ENCODE measurements at regions not wholly inside any gene's neighbourhood (a gene's known extent, or its start where the extent isn't known, plus 50 kb on each side); places are given as distances from the start of the nearest gene placed in this dataset.
"Not testable (repeated sequence)": the region's sequence is repeated elsewhere in the genome, so short reads cannot be mapped to it uniquely, and the experiment has no call there.

DNA sequence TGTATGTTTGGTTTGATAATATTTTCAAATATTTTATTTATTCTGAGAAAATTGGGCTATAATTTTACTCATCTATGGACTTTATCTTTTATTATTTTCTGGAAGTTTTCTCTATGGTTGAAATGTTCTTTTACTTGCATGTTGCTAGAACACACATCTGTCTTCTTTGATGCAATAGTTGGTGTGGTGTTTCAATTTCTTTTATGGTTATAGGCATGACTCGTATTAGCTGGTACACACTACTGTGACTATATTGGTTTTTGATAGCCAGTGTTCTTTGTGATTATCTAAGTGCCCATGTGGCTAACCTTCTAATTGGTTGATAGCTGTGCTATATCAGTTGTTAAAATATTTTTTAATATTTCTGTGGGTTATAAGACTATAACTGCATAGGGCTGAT lies 1343.3 kb upstream of the GJE1 start:
- Histone ChIP-seq H3K36me3 (ENCODE audit: insufficient read depth, low read length, poor library complexity, severe bottlenecking) (no peaks in the 10 kb centered on the region), H3K27me3 (replicated peaks; ENCODE audit: insufficient read depth, low read depth, low read length, poor library complexity) (no peaks in the 10 kb centered on the region), H3K4me3 (ENCODE audit: low read depth, low read length, poor library complexity, severe bottlenecking) (no peak overlapping the region), H3K27ac (ENCODE audit: low read depth, low read length, poor library complexity, severe bottlenecking) (no peak overlapping the region), H3K4me1 (ENCODE audit: insufficient read depth, low read length, poor library complexity, severe bottlenecking) (no peaks in the 10 kb centered on the region), H3K9me3 (ENCODE audit: low read depth, low read length, poor library complexity, severe bottlenecking) (no peaks in the 10 kb centered on the region)
- no peak for TF ChIP-seq EZH2 (IDR thresholded peaks at IDR 0.05; ENCODE audit: borderline replicate concordance, low read depth, low read length, poor library complexity, severe bottlenecking)
- TF ChIP-seq, protein P1, sequence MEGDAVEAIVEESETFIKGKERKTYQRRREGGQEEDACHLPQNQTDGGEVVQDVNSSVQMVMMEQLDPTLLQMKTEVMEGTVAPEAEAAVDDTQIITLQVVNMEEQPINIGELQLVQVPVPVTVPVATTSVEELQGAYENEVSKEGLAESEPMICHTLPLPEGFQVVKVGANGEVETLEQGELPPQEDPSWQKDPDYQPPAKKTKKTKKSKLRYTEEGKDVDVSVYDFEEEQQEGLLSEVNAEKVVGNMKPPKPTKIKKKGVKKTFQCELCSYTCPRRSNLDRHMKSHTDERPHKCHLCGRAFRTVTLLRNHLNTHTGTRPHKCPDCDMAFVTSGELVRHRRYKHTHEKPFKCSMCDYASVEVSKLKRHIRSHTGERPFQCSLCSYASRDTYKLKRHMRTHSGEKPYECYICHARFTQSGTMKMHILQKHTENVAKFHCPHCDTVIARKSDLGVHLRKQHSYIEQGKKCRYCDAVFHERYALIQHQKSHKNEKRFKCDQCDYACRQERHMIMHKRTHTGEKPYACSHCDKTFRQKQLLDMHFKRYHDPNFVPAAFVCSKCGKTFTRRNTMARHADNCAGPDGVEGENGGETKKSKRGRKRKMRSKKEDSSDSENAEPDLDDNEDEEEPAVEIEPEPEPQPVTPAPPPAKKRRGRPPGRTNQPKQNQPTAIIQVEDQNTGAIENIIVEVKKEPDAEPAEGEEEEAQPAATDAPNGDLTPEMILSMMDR (conservative IDR thresholded peaks at IDR 0.05; ENCODE audit: low read depth, low read length), result no peak
- CTCF ChIA-PET, result no interaction called here
- DNase-seq (ENCODE audit: low spot score), result no peak
- POLR2A ChIA-PET (ENCODE audit: low non-redundant PET), result no interaction called here
- no TSS peak for BruUV-seq (replicated peaks)
- intact Hi-C loops (cut with micrococcal nuclease; ENCODE audit: unreplicated experiment), result no loop called here

DNA sequence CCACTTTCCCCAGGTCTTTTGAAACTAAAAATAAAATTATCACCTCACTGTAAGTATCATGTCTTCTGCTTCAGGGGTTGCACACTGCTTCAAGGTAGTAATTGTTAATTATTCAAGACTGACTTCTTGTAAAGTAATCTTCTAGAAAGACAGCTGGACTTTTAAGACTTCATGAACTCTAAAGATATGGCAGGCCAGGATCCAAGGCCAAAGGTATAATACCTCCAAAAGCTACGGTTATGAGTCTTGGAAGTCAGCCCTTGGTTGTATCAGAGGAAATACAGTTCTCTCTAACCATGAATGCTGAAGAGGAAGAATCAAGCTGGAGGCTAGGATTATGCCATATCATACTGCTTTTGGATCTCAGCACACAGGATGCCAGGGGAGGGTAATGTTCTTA lies 1346.8 kb upstream of the GJE1 start:
- H3K4me1 ChIP-seq (ENCODE audit: insufficient read depth, low read length, poor library complexity, severe bottlenecking), result no peaks in the 10 kb centered on the region
- no peaks in the 10 kb centered on the region for H3K9me3 ChIP-seq (ENCODE audit: low read depth, low read length, poor library complexity, severe bottlenecking)
- H3K36me3 ChIP-seq (ENCODE audit: insufficient read depth, low read length, poor library complexity, severe bottlenecking), result no peaks in the 10 kb centered on the region
- CTCF ChIA-PET, result no interaction called here
- H3K27ac ChIP-seq (ENCODE audit: low read depth, low read length, poor library complexity, severe bottlenecking), result no peak overlapping the region
- no peaks in the 10 kb centered on the region for H3K27me3 ChIP-seq (replicated peaks; ENCODE audit: insufficient read depth, low read depth, low read length, poor library complexity)
- BruUV-seq (replicated peaks), result no TSS peak
- POLR2A ChIA-PET (ENCODE audit: low non-redundant PET), result no interaction called here
- intact Hi-C loops (cut with micrococcal nuclease; ENCODE audit: unreplicated experiment), result no loop called here
- DNase-seq (ENCODE audit: low spot score), result no peak
- TF ChIP-seq, protein P1 (conservative IDR thresholded peaks at IDR 0.05; ENCODE audit: low read depth, low read length), result no peak
- TF ChIP-seq EZH2 (IDR thresholded peaks at IDR 0.05; ENCODE audit: borderline replicate concordance, low read depth, low read length, poor library complexity, severe bottlenecking), result no peak
- H3K4me3 ChIP-seq (ENCODE audit: low read depth, low read length, poor library complexity, severe bottlenecking), result no peak overlapping the region

DNA sequence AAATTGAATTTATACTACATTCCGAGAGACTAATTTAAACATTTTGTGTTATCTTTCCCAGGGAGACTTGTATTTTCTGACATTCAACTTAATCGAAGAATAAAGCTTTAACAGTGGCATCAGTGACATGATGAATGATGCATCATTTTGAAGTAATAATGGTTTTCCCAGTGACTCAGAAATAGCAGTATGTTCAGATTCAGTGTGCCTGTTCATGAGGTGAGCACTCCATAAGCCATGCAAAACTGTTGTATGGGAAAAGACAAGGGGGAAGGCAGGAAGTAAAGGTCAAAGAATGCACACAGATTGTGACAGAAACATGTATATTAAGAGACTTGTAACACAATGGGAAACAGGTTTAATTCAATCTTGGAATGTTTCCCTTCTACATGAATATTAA lies 1348.2 kb upstream of the GJE1 start:
- intact Hi-C loops (cut with micrococcal nuclease; ENCODE audit: unreplicated experiment), result no loop called here
- TF ChIP-seq EZH2 (IDR thresholded peaks at IDR 0.05; ENCODE audit: borderline replicate concordance, low read depth, low read length, poor library complexity, severe bottlenecking), result no peak
- TF ChIP-seq, protein P1 (conservative IDR thresholded peaks at IDR 0.05; ENCODE audit: low read depth, low read length), result no peak
- DNase-seq (ENCODE audit: low spot score), result peak; percentile 4
- BruUV-seq (replicated peaks), result no TSS peak
- H3K4me1 ChIP-seq (ENCODE audit: insufficient read depth, low read length, poor library complexity, severe bottlenecking), result no peaks in the 10 kb centered on the region
- no peaks in the 10 kb centered on the region for H3K9me3 ChIP-seq (ENCODE audit: low read depth, low read length, poor library complexity, severe bottlenecking)
- no peaks in the 10 kb centered on the region for H3K27me3 ChIP-seq (replicated peaks; ENCODE audit: insufficient read depth, low read depth, low read length, poor library complexity)
- H3K4me3 ChIP-seq (ENCODE audit: low read depth, low read length, poor library complexity, severe bottlenecking), result no peak overlapping the region
- ChIA-PET POLR2A (ENCODE audit: low non-redundant PET) (no interaction called here), CTCF (no interaction called here)
- peak overlapping the region; percentile 17 for H3K27ac ChIP-seq (ENCODE audit: low read depth, low read length, poor library complexity, severe bottlenecking)
- no peaks in the 10 kb centered on the region for H3K36me3 ChIP-seq (ENCODE audit: insufficient read depth, low read length, poor library complexity, severe bottlenecking)

DNA sequence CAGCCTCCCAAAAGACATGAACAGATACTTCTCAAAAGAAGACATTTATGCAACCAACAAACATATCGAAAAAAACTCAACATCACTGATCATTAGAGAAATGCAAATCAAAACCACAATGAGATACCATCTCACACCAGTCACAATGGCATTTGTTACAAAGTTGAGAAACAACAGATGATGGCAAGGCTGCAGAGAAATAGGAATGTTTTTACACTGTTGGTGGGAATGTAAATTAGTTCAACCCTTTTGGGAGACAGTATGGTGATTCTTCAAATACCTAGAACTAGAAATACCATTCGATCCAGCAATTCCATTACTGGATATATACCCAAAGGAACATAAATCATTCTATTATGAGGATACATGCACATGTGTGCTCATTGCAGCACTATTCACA lies 1349.2 kb upstream of the GJE1 start:
- POLR2A ChIA-PET (ENCODE audit: low non-redundant PET); H3K27me3 ChIP-seq (replicated peaks; ENCODE audit: insufficient read depth, low read depth, low read length, poor library complexity); H3K9me3 ChIP-seq (ENCODE audit: low read depth, low read length, poor library complexity, severe bottlenecking); H3K4me1 ChIP-seq (ENCODE audit: insufficient read depth, low read length, poor library complexity, severe bottlenecking); H3K36me3 ChIP-seq (ENCODE audit: insufficient read depth, low read length, poor library complexity, severe bottlenecking); H3K4me3 ChIP-seq (ENCODE audit: low read depth, low read length, poor library complexity, severe bottlenecking); BruUV-seq (replicated peaks); H3K27ac ChIP-seq (ENCODE audit: low read depth, low read length, poor library complexity, severe bottlenecking); intact Hi-C loops (cut with micrococcal nuclease; ENCODE audit: unreplicated experiment); CTCF ChIA-PET; DNase-seq (ENCODE audit: low spot score): not testable (repeated sequence)

Measured in A673 (cell line).